ENCODE measurements at regions not wholly inside any gene's neighbourhood (a gene's known extent, or its start where the extent isn't known, plus 50 kb on each side); places are given as distances from the start of the nearest gene placed in this dataset.

- Histone ChIP-seq H3K27ac (no peak overlapping the region), H3K4me3 (ENCODE audit: low read depth, low read length) (no peak overlapping the region), H3K36me3 (no peaks in the 10 kb centered on the region), H3K27me3 (ENCODE audit: insufficient read depth, low read depth, severe bottlenecking) (peaks cover 3% of the 10 kb centered on the region), H3K9me3 (ENCODE audit: severe bottlenecking) (no peaks in the 10 kb centered on the region)
- TF ChIP-seq, protein P1, sequence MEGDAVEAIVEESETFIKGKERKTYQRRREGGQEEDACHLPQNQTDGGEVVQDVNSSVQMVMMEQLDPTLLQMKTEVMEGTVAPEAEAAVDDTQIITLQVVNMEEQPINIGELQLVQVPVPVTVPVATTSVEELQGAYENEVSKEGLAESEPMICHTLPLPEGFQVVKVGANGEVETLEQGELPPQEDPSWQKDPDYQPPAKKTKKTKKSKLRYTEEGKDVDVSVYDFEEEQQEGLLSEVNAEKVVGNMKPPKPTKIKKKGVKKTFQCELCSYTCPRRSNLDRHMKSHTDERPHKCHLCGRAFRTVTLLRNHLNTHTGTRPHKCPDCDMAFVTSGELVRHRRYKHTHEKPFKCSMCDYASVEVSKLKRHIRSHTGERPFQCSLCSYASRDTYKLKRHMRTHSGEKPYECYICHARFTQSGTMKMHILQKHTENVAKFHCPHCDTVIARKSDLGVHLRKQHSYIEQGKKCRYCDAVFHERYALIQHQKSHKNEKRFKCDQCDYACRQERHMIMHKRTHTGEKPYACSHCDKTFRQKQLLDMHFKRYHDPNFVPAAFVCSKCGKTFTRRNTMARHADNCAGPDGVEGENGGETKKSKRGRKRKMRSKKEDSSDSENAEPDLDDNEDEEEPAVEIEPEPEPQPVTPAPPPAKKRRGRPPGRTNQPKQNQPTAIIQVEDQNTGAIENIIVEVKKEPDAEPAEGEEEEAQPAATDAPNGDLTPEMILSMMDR (IDR thresholded peaks at IDR 0.05; ENCODE audit: low read depth, low read length) = no peak
- DNase-seq = no peak
These were observed 406.4 kb upstream of the TMEM132C start for GRCh38 chr12:127860536-127860935.

GRCh38 chr12:127861406-127861805 is 405.6 kb upstream of the TMEM132C start:
- Histone ChIP-seq H3K9me3 (ENCODE audit: severe bottlenecking) (peaks cover 4% of the 10 kb centered on the region), H3K27ac (no peak overlapping the region), H3K4me3 (ENCODE audit: low read depth, low read length) (no peak overlapping the region), H3K27me3 (ENCODE audit: insufficient read depth, low read depth, severe bottlenecking) (peaks cover 3% of the 10 kb centered on the region), H3K36me3 (no peaks in the 10 kb centered on the region)
- no peak for DNase-seq
- TF ChIP-seq, protein P1 (IDR thresholded peaks at IDR 0.05; ENCODE audit: low read depth, low read length) = no peak

GRCh38 chr12:127873306-127873705 is 393.7 kb upstream of the TMEM132C start:
- Histone ChIP-seq H3K36me3 (no peaks in the 10 kb centered on the region), H3K4me3 (ENCODE audit: low read depth, low read length) (no peak overlapping the region), H3K27me3 (ENCODE audit: insufficient read depth, low read depth, severe bottlenecking) (no peaks in the 10 kb centered on the region), H3K9me3 (ENCODE audit: severe bottlenecking) (no peaks in the 10 kb centered on the region), H3K27ac (no peak overlapping the region)
- no peak for DNase-seq
- TF ChIP-seq, protein P1 (IDR thresholded peaks at IDR 0.05; ENCODE audit: low read depth, low read length) = no peak

- Histone ChIP-seq H3K4me3 (ENCODE audit: low read depth, low read length) (no peak overlapping the region), H3K27me3 (ENCODE audit: insufficient read depth, low read depth, severe bottlenecking) (no peaks in the 10 kb centered on the region), H3K36me3 (no peaks in the 10 kb centered on the region), H3K27ac (no peak overlapping the region), H3K9me3 (ENCODE audit: severe bottlenecking) (no peaks in the 10 kb centered on the region)
- TF ChIP-seq, protein P1 (IDR thresholded peaks at IDR 0.05; ENCODE audit: low read depth, low read length) = no peak
- no peak for DNase-seq
These were observed 385.4 kb upstream of the TMEM132C start for GRCh38 chr12:127881371-127882140.

DNA sequence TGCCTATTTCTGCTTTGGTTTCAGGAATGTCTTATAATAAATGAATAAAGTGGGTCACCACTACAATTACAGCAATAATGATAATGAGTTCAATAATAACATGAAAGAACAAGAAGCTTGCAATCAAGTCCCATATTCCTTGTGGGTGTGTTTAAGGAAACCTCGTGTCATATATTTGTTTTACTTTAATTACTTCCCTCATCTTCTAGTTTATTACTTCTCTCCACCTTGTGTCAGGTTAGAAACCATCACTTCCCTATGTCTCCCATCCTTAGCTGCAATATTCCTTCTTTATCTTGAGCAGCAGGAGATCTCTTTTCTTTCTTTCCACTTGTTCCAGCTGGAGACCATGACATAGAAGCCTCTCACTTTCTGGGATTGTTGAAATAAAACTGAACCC is 384.0 kb upstream of the TMEM132C start:
- no peak overlapping the region for H3K27ac ChIP-seq
- no peak overlapping the region for H3K4me3 ChIP-seq (ENCODE audit: low read depth, low read length)
- no peaks in the 10 kb centered on the region for H3K36me3 ChIP-seq
- no peak for DNase-seq
- TF ChIP-seq, protein P1 (IDR thresholded peaks at IDR 0.05; ENCODE audit: low read depth, low read length) = no peak
- no peaks in the 10 kb centered on the region for H3K9me3 ChIP-seq (ENCODE audit: severe bottlenecking)
- no peaks in the 10 kb centered on the region for H3K27me3 ChIP-seq (ENCODE audit: insufficient read depth, low read depth, severe bottlenecking)
